Fibroblast of lung (primary cell): ENCODE measurements at regions not wholly inside any gene's neighbourhood (a gene's known extent, or its start where the extent isn't known, plus 50 kb on each side); places are given as distances from the start of the nearest gene placed in this dataset.
A peak's percentile ranks its signal among the peaks of the same experiment; 100 is the strongest.

Source experiments
- DNase-seq, 2 donors: peaks; one replicate each; pipeline versions ENCODE4 v3.0.0 to v3.0.0-alpha.2; 2010; ENCODE audit warnings: low read depth in 2 of 2
- H2AFZ ChIP-seq: 2 replicates; pipeline ENCODE4 v1.5.1; 2012; ENCODE audit warnings: low read length, control low read depth, inconsistent platforms
- H3K27ac ChIP-seq: 2 replicates; pipeline ENCODE4 v1.5.1; 2011; ENCODE audit warnings: low read length, control low read depth; ENCODE audit not compliant: insufficient read depth
- H3K27me3 ChIP-seq: 2 replicates; pipeline ENCODE4 v1.5.1; 2011; ENCODE audit warnings: mild to moderate bottlenecking, low read length; ENCODE audit not compliant: control insufficient read depth, insufficient read depth
- H3K36me3 ChIP-seq: 2 replicates; pipeline ENCODE4 v1.5.1; 2011; ENCODE audit warnings: low read length; ENCODE audit not compliant: control insufficient read depth, insufficient read depth
- H3K4me1 ChIP-seq: 2 replicates; pipeline ENCODE4 v1.5.1; 2011; ENCODE audit warnings: low read length; ENCODE audit not compliant: control insufficient read depth, insufficient read depth; ENCODE audit errors: extremely low read depth
- H3K4me2 ChIP-seq: 2 replicates; pipeline ENCODE4 v1.5.1; 2011; ENCODE audit warnings: low read length, control low read depth; ENCODE audit not compliant: insufficient read depth; ENCODE audit errors: extremely low read depth
- H3K4me3 ChIP-seq, 4 experiments: fragments of 200-600 bp in 1 of 4; sonication (generic) in 1 of 4; replicated peaks in 1 of 4; 2 replicates each; pipeline ENCODE4 v1.5.1; 2011 to 2016; ENCODE audit warnings: low read length in 4 of 4, low read depth in 3 of 4, mild to moderate bottlenecking in 3 of 4, control low read depth in 2 of 4, inconsistent platforms in 1 of 4, mixed read lengths in 1 of 4; ENCODE audit not compliant: insufficient read depth in 1 of 4; ENCODE audit errors: control extremely low read depth in 1 of 4
- H3K79me2 ChIP-seq: 2 replicates; pipeline ENCODE4 v1.5.1; 2012; ENCODE audit warnings: mild to moderate bottlenecking, low read length, inconsistent platforms; ENCODE audit not compliant: control insufficient read depth, insufficient read depth
- H3K9ac ChIP-seq: 2 replicates; pipeline ENCODE4 v1.5.1; 2011; ENCODE audit warnings: mild to moderate bottlenecking, low read length, control low read depth; ENCODE audit not compliant: insufficient read depth
- H3K9me3 ChIP-seq: 2 replicates; pipeline ENCODE4 v1.5.1; 2012; ENCODE audit warnings: low read depth, low read length; ENCODE audit not compliant: control insufficient read depth, insufficient read depth
- H4K20me1 ChIP-seq: 2 replicates; pipeline ENCODE4 v1.5.1; 2011; ENCODE audit warnings: low read length; ENCODE audit not compliant: control insufficient read depth, insufficient read depth; ENCODE audit errors: extremely low read depth
- CTCF ChIP-seq, 2 donors: IDR thresholded peaks in 1 of 2; conservative IDR thresholded peaks in 1 of 2; 1 replicate in 1 of 2; 2 replicates in 1 of 2; pipeline ENCODE4 v1.5.1; 2011 to 2012; ENCODE audit warnings: low read length in 2 of 2, control low read depth in 1 of 2, inconsistent platforms in 1 of 2, low read depth in 1 of 2, mild to moderate bottlenecking in 1 of 2
- EZH2 ChIP-seq: IDR thresholded peaks from 2 replicates; pipeline ENCODE4 v1.5.1; 2012; ENCODE audit warnings: low read length, control low read depth, mild to moderate bottlenecking; ENCODE audit errors: missing control alignments

- H3K9ac ChIP-seq = no peak overlapping the region
- H4K20me1 ChIP-seq = no peaks in the 10 kb centered on the region
- no peak overlapping the region for H2AFZ ChIP-seq
- DNase-seq = no peak
- no peak overlapping the region for H3K4me2 ChIP-seq
- no peak overlapping the region for H3K27ac ChIP-seq
- H3K27me3 ChIP-seq = no peaks in the 10 kb centered on the region
- no peak for TF ChIP-seq EZH2
- no peak for TF ChIP-seq CTCF (conservative IDR thresholded peaks at IDR 0.05 in 1 of 2, IDR thresholded peaks at IDR 0.05 in 1 of 2; ENCODE audit: low read depth in 1 of 2, low read length in 2 of 2)
- no peaks in the 10 kb centered on the region for H3K4me1 ChIP-seq
- H3K4me3 ChIP-seq = no peak overlapping the region
- H3K36me3 ChIP-seq = no peaks in the 10 kb centered on the region
- H3K9me3 ChIP-seq = no peaks in the 10 kb centered on the region
- no peaks in the 10 kb centered on the region for H3K79me2 ChIP-seq
These were observed 473.7 kb upstream of the SYT1 start for GRCh38 chr12:78390920-78391319.

- Histone ChIP-seq H3K79me2 (no peaks in the 10 kb centered on the region), H4K20me1 (no peaks in the 10 kb centered on the region), H3K4me3 (no peak overlapping the region), H2AFZ (no peak overlapping the region), H3K4me2 (no peak overlapping the region), H3K27ac (no peak overlapping the region), H3K9me3 (no peaks in the 10 kb centered on the region), H3K4me1 (no peaks in the 10 kb centered on the region), H3K27me3 (no peaks in the 10 kb centered on the region), H3K36me3 (no peaks in the 10 kb centered on the region), H3K9ac (no peak overlapping the region)
- peak; percentile 27 to 62 for DNase-seq
- TF ChIP-seq CTCF (conservative IDR thresholded peaks at IDR 0.05 in 1 of 2, IDR thresholded peaks at IDR 0.05 in 1 of 2; ENCODE audit: low read depth in 1 of 2, low read length in 2 of 2) (peak; percentile 20 to 40), EZH2 (no peak)
These were observed 471.7 kb upstream of the SYT1 start for GRCh38 chr12:78392918-78393317.

GRCh38 chr12:78395961-78396360 is 468.6 kb upstream of the SYT1 start:
- no peak overlapping the region for H3K4me3 ChIP-seq
- no peak overlapping the region for H3K4me2 ChIP-seq
- H2AFZ ChIP-seq = no peak overlapping the region
- no peaks in the 10 kb centered on the region for H3K36me3 ChIP-seq
- TF ChIP-seq EZH2 (no peak), CTCF (conservative IDR thresholded peaks at IDR 0.05 in 1 of 2, IDR thresholded peaks at IDR 0.05 in 1 of 2; ENCODE audit: low read depth in 1 of 2, low read length in 2 of 2) (no peak)
- H3K27ac ChIP-seq = no peak overlapping the region
- H3K79me2 ChIP-seq = no peaks in the 10 kb centered on the region
- H3K9me3 ChIP-seq = no peaks in the 10 kb centered on the region
- H3K4me1 ChIP-seq = no peaks in the 10 kb centered on the region
- H4K20me1 ChIP-seq = no peaks in the 10 kb centered on the region
- H3K9ac ChIP-seq = no peak overlapping the region
- no peak for DNase-seq
- no peaks in the 10 kb centered on the region for H3K27me3 ChIP-seq
